Astrocyte (in vitro differentiated cells and primary cell): ENCODE measurements at regions not wholly inside any gene's neighbourhood (a gene's known extent, or its start where the extent isn't known, plus 50 kb on each side); places are given as distances from the start of the nearest gene placed in this dataset.

Experiments
- CTCF ChIP-seq: IDR thresholded peaks from 2 replicates; pipeline ENCODE4 v1.5.1; 2011; ENCODE audit warnings: low read depth, mild to moderate bottlenecking, inconsistent platforms, low read length, moderate library complexity; ENCODE audit not compliant: insufficient read depth
- EZH2 ChIP-seq: IDR thresholded peaks from 2 replicates; pipeline ENCODE4 v1.6.1; 2012; ENCODE audit warnings: mild to moderate bottlenecking, low read length, inconsistent platforms; ENCODE audit not compliant: insufficient read depth

- TF ChIP-seq CTCF (no peak), EZH2 (no peak)
These were observed 76.4 kb upstream of the TAPT1 start for GRCh38 chr4:16302648-16303047.
